Stomach (tissue), 4 donors: ENCODE measurements at regions not wholly inside any gene's neighbourhood (a gene's known extent, or its start where the extent isn't known, plus 50 kb on each side); places are given as distances from the start of the nearest gene placed in this dataset.

ENCODE experiments used
- EP300 ChIP-seq: sonication (generic); formaldehyde crosslinking; IDR thresholded peaks from one replicate; pipeline ENCODE4 v1.6.1; 2017; ENCODE audit warnings: antibody characterized with exemption
- TF ChIP-seq, protein P1 (sequence below), 7 experiments: fragments of 450-650 bp in 4 of 7; fragments of 200-600 bp in 3 of 7; sonication (generic) in 3 of 7; IDR thresholded peaks; one replicate each; pipeline ENCODE4 v1.5.1; 2016 to 2019; ENCODE audit warnings: antibody characterized with exemption in 7 of 7, control low read depth in 2 of 7, mild to moderate bottlenecking in 1 of 7

DNA sequence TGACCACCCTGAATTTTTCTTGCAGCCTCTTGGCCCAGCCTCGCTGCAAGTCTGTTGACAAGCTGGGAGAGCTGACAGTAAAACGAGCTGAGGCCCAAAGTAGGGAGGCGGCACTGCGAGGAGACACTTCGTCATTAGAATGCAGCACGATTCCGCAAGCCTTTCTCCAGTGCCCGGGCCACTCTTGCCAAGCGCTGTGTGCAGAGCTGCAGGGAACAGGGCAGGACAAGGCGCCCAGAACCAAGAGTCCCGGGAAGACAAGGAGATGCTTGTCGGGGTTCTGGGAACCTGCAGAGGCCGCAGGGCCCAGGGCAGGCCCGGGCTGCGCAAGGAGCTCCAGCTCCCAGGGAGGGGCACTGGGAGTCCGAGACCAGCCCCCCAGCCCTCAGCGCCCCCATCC is 187.1 kb downstream of the BCOR start:
- TF ChIP-seq, protein P1, sequence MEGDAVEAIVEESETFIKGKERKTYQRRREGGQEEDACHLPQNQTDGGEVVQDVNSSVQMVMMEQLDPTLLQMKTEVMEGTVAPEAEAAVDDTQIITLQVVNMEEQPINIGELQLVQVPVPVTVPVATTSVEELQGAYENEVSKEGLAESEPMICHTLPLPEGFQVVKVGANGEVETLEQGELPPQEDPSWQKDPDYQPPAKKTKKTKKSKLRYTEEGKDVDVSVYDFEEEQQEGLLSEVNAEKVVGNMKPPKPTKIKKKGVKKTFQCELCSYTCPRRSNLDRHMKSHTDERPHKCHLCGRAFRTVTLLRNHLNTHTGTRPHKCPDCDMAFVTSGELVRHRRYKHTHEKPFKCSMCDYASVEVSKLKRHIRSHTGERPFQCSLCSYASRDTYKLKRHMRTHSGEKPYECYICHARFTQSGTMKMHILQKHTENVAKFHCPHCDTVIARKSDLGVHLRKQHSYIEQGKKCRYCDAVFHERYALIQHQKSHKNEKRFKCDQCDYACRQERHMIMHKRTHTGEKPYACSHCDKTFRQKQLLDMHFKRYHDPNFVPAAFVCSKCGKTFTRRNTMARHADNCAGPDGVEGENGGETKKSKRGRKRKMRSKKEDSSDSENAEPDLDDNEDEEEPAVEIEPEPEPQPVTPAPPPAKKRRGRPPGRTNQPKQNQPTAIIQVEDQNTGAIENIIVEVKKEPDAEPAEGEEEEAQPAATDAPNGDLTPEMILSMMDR (IDR thresholded peaks at IDR 0.05): no peak
- TF ChIP-seq EP300: no peak
